Neural progenitor cell (in vitro differentiated cells): ENCODE measurements at regions not wholly inside any gene's neighbourhood (a gene's known extent, or its start where the extent isn't known, plus 50 kb on each side); places are given as distances from the start of the nearest gene placed in this dataset.

Source experiments
- DNase-seq: peaks from one replicate; pipeline ENCODE4 v3.0.0-alpha.2; 2016; ENCODE audit warnings: low spot score
- H2AFZ ChIP-seq: fragments of 200-600 bp; sonication (generic); replicated peaks from 2 replicates; pipeline ENCODE4 v1.6.1; 2016; ENCODE audit warnings: antibody characterized with exemption
- H3F3A ChIP-seq: fragments of 200-600 bp; sonication (generic); 2 replicates; pipeline ENCODE4 v1.6.1; 2016; ENCODE audit warnings: antibody characterized with exemption, low read depth
- H3K27ac ChIP-seq: fragments of 200-600 bp; sonication (generic); 2 replicates; pipeline ENCODE4 v1.5.1; 2016; ENCODE audit warnings: mild to moderate bottlenecking
- H3K27me3 ChIP-seq: fragments of 200-600 bp; sonication (generic); 2 replicates; pipeline ENCODE4 v1.6.1; 2016; ENCODE audit warnings: mild to moderate bottlenecking, moderate library complexity
- H3K36me3 ChIP-seq: fragments of 200-600 bp; sonication (generic); 2 replicates; pipeline ENCODE4 v1.5.1; 2016
- H3K4me1 ChIP-seq: fragments of 200-600 bp; sonication (generic); 2 replicates; pipeline ENCODE4 v1.6.1; 2016; ENCODE audit warnings: mixed run types
- H3K4me2 ChIP-seq: fragments of 200-600 bp; sonication (generic); 2 replicates; pipeline ENCODE4 v1.6.1; 2016
- H3K4me3 ChIP-seq: fragments of 200-600 bp; sonication (generic); 2 replicates; pipeline ENCODE4 v1.5.1; 2016
- H3K79me2 ChIP-seq: fragments of 200-600 bp; sonication (generic); 2 replicates; pipeline ENCODE4 v1.6.1; 2016; ENCODE audit warnings: low read depth
- H3K9ac ChIP-seq: fragments of 200-600 bp; sonication (generic); 2 replicates; pipeline ENCODE4 v1.6.1; 2016
- H3K9me3 ChIP-seq: fragments of 200-600 bp; sonication (generic); 2 replicates; pipeline ENCODE4 v1.5.1; 2016; ENCODE audit warnings: low read depth
- H4K20me1 ChIP-seq: fragments of 200-600 bp; sonication (generic); 2 replicates; pipeline ENCODE4 v1.6.1; 2016; ENCODE audit warnings: low read depth
- H3K27ac Mint-ChIP-seq: 3 replicates; pipeline ENCODE4 v1.8.0; 2021; ENCODE audit warnings: mixed read lengths
- H3K27me3 Mint-ChIP-seq: 2 replicates; pipeline ENCODE4 v1.8.0; 2022; ENCODE audit warnings: low read depth, mild to moderate bottlenecking, inconsistent platforms, moderate library complexity, mixed read lengths; ENCODE audit not compliant: insufficient read depth
- H3K36me3 Mint-ChIP-seq: 3 replicates; pipeline ENCODE4 v1.8.0; 2021; ENCODE audit warnings: mixed read lengths
- H3K4me1 Mint-ChIP-seq: 3 replicates; pipeline ENCODE4 v1.8.0; 2021; ENCODE audit warnings: mixed read lengths
- H3K4me3 Mint-ChIP-seq: 3 replicates; pipeline ENCODE4 v1.8.0; 2021; ENCODE audit warnings: mild to moderate bottlenecking, moderate library complexity, mixed read lengths
- H3K9me3 Mint-ChIP-seq: 3 replicates; pipeline ENCODE4 v1.8.0; 2020; ENCODE audit warnings: mixed read lengths
- EZH2 ChIP-seq: fragments of 200-600 bp; sonication (generic); IDR thresholded peaks from 2 replicates; pipeline ENCODE4 v1.6.1; 2017; ENCODE audit warnings: antibody characterized with exemption, mild to moderate bottlenecking, moderate library complexity
- EZH2phosphoT487 ChIP-seq: fragments of 200-600 bp; sonication (generic); IDR thresholded peaks from 2 replicates; pipeline ENCODE4 v1.6.1; 2017; ENCODE audit warnings: antibody characterized with exemption
- TF ChIP-seq, protein P1 (sequence below): fragments of 200-600 bp; sonication (generic); IDR thresholded peaks from 2 replicates; pipeline ENCODE4 v1.5.1; 2017; ENCODE audit warnings: antibody characterized with exemption, mild to moderate bottlenecking

- Histone ChIP-seq H2AFZ (no peak overlapping the region), H4K20me1 (no peaks in the 10 kb centered on the region), H3K9me3 (no peaks in the 10 kb centered on the region), H3K9ac (no peak overlapping the region), H3K4me3 (no peak overlapping the region), H3F3A (no peaks in the 10 kb centered on the region), H3K4me1 (peaks cover under 1% of the 10 kb centered on the region), H3K27ac (no peak overlapping the region), H3K36me3 (no peaks in the 10 kb centered on the region), H3K79me2 (no peaks in the 10 kb centered on the region), H3K27me3 (no peaks in the 10 kb centered on the region), H3K4me2 (no peak overlapping the region)
- H3K4me3 Mint-ChIP-seq: no peak overlapping the region
- no peak overlapping the region for H3K27ac Mint-ChIP-seq
- no peaks in the 10 kb centered on the region for H3K36me3 Mint-ChIP-seq
- TF ChIP-seq EZH2phosphoT487: no peak
- TF ChIP-seq, protein P1, sequence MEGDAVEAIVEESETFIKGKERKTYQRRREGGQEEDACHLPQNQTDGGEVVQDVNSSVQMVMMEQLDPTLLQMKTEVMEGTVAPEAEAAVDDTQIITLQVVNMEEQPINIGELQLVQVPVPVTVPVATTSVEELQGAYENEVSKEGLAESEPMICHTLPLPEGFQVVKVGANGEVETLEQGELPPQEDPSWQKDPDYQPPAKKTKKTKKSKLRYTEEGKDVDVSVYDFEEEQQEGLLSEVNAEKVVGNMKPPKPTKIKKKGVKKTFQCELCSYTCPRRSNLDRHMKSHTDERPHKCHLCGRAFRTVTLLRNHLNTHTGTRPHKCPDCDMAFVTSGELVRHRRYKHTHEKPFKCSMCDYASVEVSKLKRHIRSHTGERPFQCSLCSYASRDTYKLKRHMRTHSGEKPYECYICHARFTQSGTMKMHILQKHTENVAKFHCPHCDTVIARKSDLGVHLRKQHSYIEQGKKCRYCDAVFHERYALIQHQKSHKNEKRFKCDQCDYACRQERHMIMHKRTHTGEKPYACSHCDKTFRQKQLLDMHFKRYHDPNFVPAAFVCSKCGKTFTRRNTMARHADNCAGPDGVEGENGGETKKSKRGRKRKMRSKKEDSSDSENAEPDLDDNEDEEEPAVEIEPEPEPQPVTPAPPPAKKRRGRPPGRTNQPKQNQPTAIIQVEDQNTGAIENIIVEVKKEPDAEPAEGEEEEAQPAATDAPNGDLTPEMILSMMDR: no peak
- no peak for TF ChIP-seq EZH2
- no peak for DNase-seq
- peaks cover 5% of the 10 kb centered on the region for H3K9me3 Mint-ChIP-seq
- no peaks in the 10 kb centered on the region for H3K4me1 Mint-ChIP-seq
- H3K27me3 Mint-ChIP-seq: peaks cover 6% of the 10 kb centered on the region
These were observed 165.9 kb upstream of the ATF7IP start for GRCh38 chr12:14199455-14200198.

DNA sequence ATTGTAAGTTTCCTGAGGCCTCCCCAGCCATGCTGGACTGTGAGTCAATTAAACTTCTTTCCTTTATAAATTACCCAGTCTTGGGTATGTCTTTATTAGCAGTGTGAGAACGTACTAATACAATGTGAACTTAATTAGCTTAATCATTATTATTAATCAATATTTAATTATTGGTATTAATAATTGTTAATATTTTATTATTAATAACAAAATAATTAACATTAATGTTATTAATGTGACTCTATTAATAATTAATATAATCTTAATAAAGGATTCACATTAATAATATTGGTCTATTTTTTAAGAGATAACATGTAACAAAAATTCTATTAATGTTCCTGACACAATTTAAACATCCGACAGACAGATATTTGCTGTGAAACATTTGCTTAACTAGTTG is 164.9 kb upstream of the ATF7IP start:
- H4K20me1 ChIP-seq: no peaks in the 10 kb centered on the region
- no peaks in the 10 kb centered on the region for H3F3A ChIP-seq
- Mint-ChIP-seq H3K36me3 (no peaks in the 10 kb centered on the region), H3K27me3 (peaks cover 6% of the 10 kb centered on the region), H3K27ac (no peak overlapping the region), H3K4me1 (no peaks in the 10 kb centered on the region), H3K9me3 (peaks cover 5% of the 10 kb centered on the region), H3K4me3 (no peak overlapping the region)
- no peaks in the 10 kb centered on the region for H3K79me2 ChIP-seq
- no peaks in the 10 kb centered on the region for H3K4me1 ChIP-seq
- no peak for DNase-seq
- H3K4me2 ChIP-seq: no peak overlapping the region
- no peaks in the 10 kb centered on the region for H3K27me3 ChIP-seq
- H2AFZ ChIP-seq: no peak overlapping the region
- H3K4me3 ChIP-seq: no peak overlapping the region
- H3K36me3 ChIP-seq: no peaks in the 10 kb centered on the region
- no peak overlapping the region for H3K9ac ChIP-seq
- no peaks in the 10 kb centered on the region for H3K9me3 ChIP-seq
- TF ChIP-seq EZH2 (no peak), EZH2phosphoT487 (no peak)
- TF ChIP-seq, protein P1: no peak
- no peak overlapping the region for H3K27ac ChIP-seq

- Histone ChIP-seq H2AFZ (no peak overlapping the region), H3K4me3 (no peak overlapping the region), H3K36me3 (no peaks in the 10 kb centered on the region), H3K9me3 (no peaks in the 10 kb centered on the region), H3K27ac (no peak overlapping the region), H3K4me2 (no peak overlapping the region), H3K9ac (no peak overlapping the region), H3K79me2 (no peaks in the 10 kb centered on the region), H4K20me1 (no peaks in the 10 kb centered on the region), H3K4me1 (no peaks in the 10 kb centered on the region), H3K27me3 (no peaks in the 10 kb centered on the region), H3F3A (no peaks in the 10 kb centered on the region)
- TF ChIP-seq EZH2phosphoT487 (no peak), EZH2 (no peak)
- TF ChIP-seq, protein P1: no peak
- Mint-ChIP-seq H3K4me3 (no peak overlapping the region), H3K27ac (no peak overlapping the region), H3K27me3 (peaks cover 6% of the 10 kb centered on the region), H3K9me3 (peaks cover 6% of the 10 kb centered on the region), H3K4me1 (no peaks in the 10 kb centered on the region), H3K36me3 (no peaks in the 10 kb centered on the region)
- DNase-seq: no peak
These were observed 164.2 kb upstream of the ATF7IP start for GRCh38 chr12:14201291-14201690.
